Hepatocyte (in vitro differentiated cells): ENCODE measurements at regions not wholly inside any gene's neighbourhood (a gene's known extent, or its start where the extent isn't known, plus 50 kb on each side); places are given as distances from the start of the nearest gene placed in this dataset.

Source experiments
- DNase-seq: peaks from one replicate; pipeline ENCODE4 v3.0.0-alpha.2; 2016; ENCODE audit warnings: low spot score
- H2AFZ ChIP-seq: fragments of 200-600 bp; sonication (generic); 2 replicates; pipeline ENCODE4 v1.6.0; 2016; ENCODE audit warnings: antibody characterized with exemption, mild to moderate bottlenecking
- H3K27ac ChIP-seq: fragments of 200-600 bp; sonication (generic); 2 replicates; pipeline ENCODE4 v1.5.1; 2016; ENCODE audit warnings: mild to moderate bottlenecking
- H3K27me3 ChIP-seq: fragments of 200-600 bp; sonication (generic); 2 replicates; pipeline ENCODE4 v1.6.1; 2016
- H3K36me3 ChIP-seq: fragments of 200-600 bp; sonication (generic); replicated peaks from 2 replicates; pipeline ENCODE4 v1.5.1; 2016; ENCODE audit warnings: low read depth; ENCODE audit not compliant: insufficient read depth
- H3K4me1 ChIP-seq: fragments of 200-600 bp; sonication (generic); 2 replicates; pipeline ENCODE4 v1.5.1; 2016; ENCODE audit warnings: mild to moderate bottlenecking, moderate library complexity; ENCODE audit not compliant: insufficient read depth
- H3K4me2 ChIP-seq: fragments of 200-600 bp; sonication (generic); 2 replicates; pipeline ENCODE4 v1.6.0; 2016
- H3K4me3 ChIP-seq: fragments of 200-600 bp; sonication (generic); 2 replicates; pipeline ENCODE4 v1.5.1; 2016; ENCODE audit warnings: mild to moderate bottlenecking
- H3K79me2 ChIP-seq: fragments of 200-600 bp; sonication (generic); 2 replicates; pipeline ENCODE4 v1.6.0; 2017; ENCODE audit warnings: mild to moderate bottlenecking
- H3K9me2 ChIP-seq: fragments of 200-600 bp; sonication (generic); replicated peaks from 2 replicates; pipeline ENCODE4 v1.6.0; 2017; ENCODE audit warnings: mild to moderate bottlenecking; ENCODE audit not compliant: insufficient read depth
- H3K9me3 ChIP-seq: fragments of 200-600 bp; sonication (generic); 2 replicates; pipeline ENCODE4 v1.5.1; 2016; ENCODE audit warnings: low read depth, mild to moderate bottlenecking
- H4K20me1 ChIP-seq: fragments of 200-600 bp; sonication (generic); 2 replicates; pipeline ENCODE4 v1.6.0; 2016; ENCODE audit warnings: mild to moderate bottlenecking; ENCODE audit not compliant: insufficient read depth, poor library complexity, severe bottlenecking
- EZH2 ChIP-seq: fragments of 200-600 bp; sonication (generic); IDR thresholded peaks from 2 replicates; pipeline ENCODE4 v1.6.1; 2016; ENCODE audit warnings: antibody characterized with exemption, mild to moderate bottlenecking, borderline replicate concordance
- EZH2phosphoT487 ChIP-seq: fragments of 200-600 bp; sonication (generic); IDR thresholded peaks from one replicate; pipeline ENCODE4 v1.6.1; 2018; ENCODE audit warnings: antibody characterized with exemption, mild to moderate bottlenecking, low read depth, moderate library complexity; ENCODE audit not compliant: unreplicated experiment, severe bottlenecking
- WGBS: methylation state at CpG from one replicate; pipeline ENCODE4 v1.1.6; 2016; ENCODE audit warnings: low lambda C conversion rate; ENCODE audit errors: missing lambda C conversion rate; 5-methylcytosine and 5-hydroxymethylcytosine counted together
- TF ChIP-seq, protein P1 (sequence below): fragments of 200-600 bp; sonication (generic); IDR thresholded peaks from 2 replicates; pipeline ENCODE4 v1.5.1; 2016; ENCODE audit warnings: antibody characterized with exemption, mild to moderate bottlenecking; ENCODE audit not compliant: poor library complexity

DNA sequence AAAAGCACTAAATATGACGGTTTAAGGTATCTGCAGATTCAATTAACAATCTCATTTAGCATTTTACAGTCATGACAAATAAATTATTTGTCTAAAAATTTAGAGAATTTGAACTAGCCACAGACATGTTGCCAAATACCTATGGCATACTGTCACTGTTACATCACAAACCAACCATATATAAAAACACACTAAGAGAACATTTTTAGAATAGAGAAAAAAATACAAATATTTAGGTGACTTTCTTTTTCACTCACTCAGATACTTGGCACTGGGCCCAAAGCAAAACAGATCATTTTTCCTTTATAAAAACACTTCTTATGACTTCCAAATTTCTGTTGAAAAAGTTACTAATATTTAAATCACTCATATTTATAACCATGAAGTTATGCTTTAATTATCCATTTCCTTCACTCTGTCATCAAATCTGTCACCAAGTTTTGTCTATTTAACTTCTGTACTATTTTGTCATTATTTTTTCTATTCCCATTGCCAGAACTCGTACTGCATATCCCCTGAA, 644.7 kb downstream of the OTOL1 start:
- Histone ChIP-seq H2AFZ (no peak overlapping the region), H3K4me1 (no peaks in the 10 kb centered on the region), H3K4me2 (no peak overlapping the region), H4K20me1 (no peaks in the 10 kb centered on the region), H3K27ac (no peak overlapping the region), H3K27me3 (no peaks in the 10 kb centered on the region), H3K4me3 (no peak overlapping the region), H3K9me2 (no peaks in the 10 kb centered on the region), H3K79me2 (no peaks in the 10 kb centered on the region), H3K36me3 (no peaks in the 10 kb centered on the region), H3K9me3 (no peaks in the 10 kb centered on the region)
- TF ChIP-seq, protein P1, sequence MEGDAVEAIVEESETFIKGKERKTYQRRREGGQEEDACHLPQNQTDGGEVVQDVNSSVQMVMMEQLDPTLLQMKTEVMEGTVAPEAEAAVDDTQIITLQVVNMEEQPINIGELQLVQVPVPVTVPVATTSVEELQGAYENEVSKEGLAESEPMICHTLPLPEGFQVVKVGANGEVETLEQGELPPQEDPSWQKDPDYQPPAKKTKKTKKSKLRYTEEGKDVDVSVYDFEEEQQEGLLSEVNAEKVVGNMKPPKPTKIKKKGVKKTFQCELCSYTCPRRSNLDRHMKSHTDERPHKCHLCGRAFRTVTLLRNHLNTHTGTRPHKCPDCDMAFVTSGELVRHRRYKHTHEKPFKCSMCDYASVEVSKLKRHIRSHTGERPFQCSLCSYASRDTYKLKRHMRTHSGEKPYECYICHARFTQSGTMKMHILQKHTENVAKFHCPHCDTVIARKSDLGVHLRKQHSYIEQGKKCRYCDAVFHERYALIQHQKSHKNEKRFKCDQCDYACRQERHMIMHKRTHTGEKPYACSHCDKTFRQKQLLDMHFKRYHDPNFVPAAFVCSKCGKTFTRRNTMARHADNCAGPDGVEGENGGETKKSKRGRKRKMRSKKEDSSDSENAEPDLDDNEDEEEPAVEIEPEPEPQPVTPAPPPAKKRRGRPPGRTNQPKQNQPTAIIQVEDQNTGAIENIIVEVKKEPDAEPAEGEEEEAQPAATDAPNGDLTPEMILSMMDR, result no peak
- TF ChIP-seq EZH2phosphoT487, result no peak
- no peak for TF ChIP-seq EZH2
- 72% methylated on average over 2 of the region's 2 CpGs for WGBS
- no peak for DNase-seq

- Histone ChIP-seq H3K27me3 (no peaks in the 10 kb centered on the region), H3K79me2 (no peaks in the 10 kb centered on the region), H3K36me3 (no peaks in the 10 kb centered on the region), H3K4me2 (no peak overlapping the region), H2AFZ (no peak overlapping the region), H3K4me3 (no peak overlapping the region), H3K27ac (no peak overlapping the region), H3K9me2 (no peaks in the 10 kb centered on the region), H3K9me3 (no peaks in the 10 kb centered on the region), H3K4me1 (no peaks in the 10 kb centered on the region), H4K20me1 (no peaks in the 10 kb centered on the region)
- 93% methylated on average over 2 of the region's 2 CpGs for WGBS
- no peak for DNase-seq
- TF ChIP-seq, protein P1, result no peak
- TF ChIP-seq EZH2phosphoT487 (no peak), EZH2 (no peak)
These were observed 645.9 kb downstream of the OTOL1 start for GRCh38 chr3:162142511-162142910.

GRCh38 chr3:162143180-162143579, 646.6 kb downstream of the OTOL1 start:
- Histone ChIP-seq H3K4me2 (no peak overlapping the region), H3K9me2 (no peaks in the 10 kb centered on the region), H3K9me3 (no peaks in the 10 kb centered on the region), H3K4me1 (no peaks in the 10 kb centered on the region), H3K4me3 (no peak overlapping the region), H3K79me2 (no peaks in the 10 kb centered on the region), H3K27ac (no peak overlapping the region), H2AFZ (no peak overlapping the region), H3K27me3 (no peaks in the 10 kb centered on the region), H3K36me3 (no peaks in the 10 kb centered on the region), H4K20me1 (no peaks in the 10 kb centered on the region)
- TF ChIP-seq EZH2phosphoT487 (no peak), EZH2 (no peak)
- TF ChIP-seq, protein P1, result no peak
- no peak for DNase-seq

- H3K4me2 ChIP-seq, result no peak overlapping the region
- no peak overlapping the region for H3K27ac ChIP-seq
- peaks cover 1% of the 10 kb centered on the region for H3K4me1 ChIP-seq
- no peak for DNase-seq
- no peaks in the 10 kb centered on the region for H3K9me3 ChIP-seq
- peak overlapping the region; percentile 10 for H2AFZ ChIP-seq
- H3K9me2 ChIP-seq, result no peaks in the 10 kb centered on the region
- 28% methylated on average over 1 of the region's 1 CpG for WGBS
- no peaks in the 10 kb centered on the region for H3K27me3 ChIP-seq
- no peak overlapping the region for H3K4me3 ChIP-seq
- no peaks in the 10 kb centered on the region for H3K36me3 ChIP-seq
- H4K20me1 ChIP-seq, result no peaks in the 10 kb centered on the region
- H3K79me2 ChIP-seq, result no peaks in the 10 kb centered on the region
- TF ChIP-seq, protein P1, result no peak
- TF ChIP-seq EZH2, result no peak
- no peak for TF ChIP-seq EZH2phosphoT487
These were observed 651.4 kb downstream of the OTOL1 start for GRCh38 chr3:162147996-162148395.
